MCF 10A (cell line): ENCODE measurements at regions not wholly inside any gene's neighbourhood (a gene's known extent, or its start where the extent isn't known, plus 50 kb on each side); places are given as distances from the start of the nearest gene placed in this dataset.

Experiments
- BruUV-seq: library from RNA; stranded (reverse); fragments of 400-500 nt; replicated peaks from 2 replicates; lab custom pipeline; 2021; lab: Mats Ljungman, UMichigan
- CTCF ChIA-PET: fragments of 300-600 bp; sonication (Branson Sonifier 250); formaldehyde crosslinking; extraction: SDS; loops from one replicate; lab custom pipeline; 2021; ENCODE audit warnings: antibody characterized with exemption, inconsistent platforms; lab: Yijun Ruan, JAX
- POLR2A ChIA-PET: fragments of 300-600, 350-650 bp; sonication (Branson Sonifier 250); formaldehyde crosslinking; extraction: SDS; loops from one replicate; lab custom pipeline; 2020; ENCODE audit warnings: antibody characterized with exemption, inconsistent platforms; lab: Yijun Ruan, JAX
- DNase-seq: peaks from one replicate; pipeline ENCODE4 v3.0.0-alpha.2; 2018; ENCODE audit not compliant: unreplicated experiment
- H3K27ac Mint-ChIP-seq: one replicate; pipeline ENCODE4 v1.8.0; 2022; ENCODE audit warnings: mild to moderate bottlenecking, low read depth, mixed read lengths; ENCODE audit not compliant: unreplicated experiment
- H3K27me3 Mint-ChIP-seq: one replicate; pipeline ENCODE4 v1.8.0; 2022; ENCODE audit warnings: mixed read lengths; ENCODE audit not compliant: insufficient read depth, unreplicated experiment
- H3K36me3 Mint-ChIP-seq: one replicate; pipeline ENCODE4 v1.8.0; 2022; ENCODE audit warnings: mild to moderate bottlenecking, moderate library complexity, mixed read lengths; ENCODE audit not compliant: insufficient read depth, unreplicated experiment
- H3K4me1 Mint-ChIP-seq: one replicate; pipeline ENCODE4 v1.8.0; 2022; ENCODE audit warnings: mixed read lengths; ENCODE audit not compliant: insufficient read depth, unreplicated experiment
- H3K4me3 Mint-ChIP-seq: one replicate; pipeline ENCODE4 v1.8.0; 2022; ENCODE audit warnings: mild to moderate bottlenecking, moderate library complexity, mixed read lengths; ENCODE audit not compliant: unreplicated experiment
- H3K9me3 Mint-ChIP-seq: one replicate; pipeline ENCODE4 v1.8.0; 2022; ENCODE audit warnings: mixed read lengths; ENCODE audit not compliant: unreplicated experiment
- CTCF ChIP-seq: fragments of 200-600 bp; IDR thresholded peaks from one replicate; pipeline ENCODE4 v1.8.0; 2022; ENCODE audit warnings: antibody characterized with exemption, mild to moderate bottlenecking; ENCODE audit not compliant: unreplicated experiment
- intact Hi-C: fragments of 100-400 bp; cut with micrococcal nuclease; formaldehyde crosslinking; loops from 2 replicates; pipeline ENCODE4 v1.14.1; 2022

DNA sequence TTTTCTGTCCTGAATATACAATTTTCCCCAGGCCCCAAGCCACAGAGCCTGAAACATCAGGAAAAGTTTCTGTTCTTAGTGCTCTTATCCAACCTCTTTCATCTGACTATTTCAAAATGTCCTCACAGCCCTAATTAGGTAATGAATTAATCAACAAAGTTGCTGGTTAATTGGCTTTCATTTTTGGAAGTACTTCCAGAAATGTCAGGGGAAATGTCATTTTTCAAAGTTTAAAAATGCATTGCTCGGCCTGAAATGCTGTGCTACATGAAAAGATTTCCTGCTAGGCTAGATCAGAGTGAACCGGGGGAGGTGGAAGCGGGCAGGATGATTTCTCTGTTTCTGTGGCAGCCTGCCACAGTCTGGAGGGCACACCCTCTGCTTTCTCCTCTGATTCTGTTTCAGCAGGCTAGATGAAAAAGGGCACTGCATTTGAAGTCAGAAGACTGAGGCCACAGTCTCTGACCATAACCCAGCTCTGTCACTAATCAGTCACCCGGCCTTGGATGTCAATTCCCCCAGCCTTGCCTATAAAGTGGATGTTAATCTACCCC is 55.9 kb upstream of the BARX1 start:
- no peak overlapping the region for H3K27ac Mint-ChIP-seq
- peak; percentile 27 for DNase-seq
- peaks cover 12% of the 10 kb centered on the region for H3K27me3 Mint-ChIP-seq
- H3K36me3 Mint-ChIP-seq: no peaks in the 10 kb centered on the region
- POLR2A ChIA-PET: no interaction called here
- no TSS peak for BruUV-seq
- TF ChIP-seq CTCF: no peak
- H3K4me3 Mint-ChIP-seq: no peak overlapping the region
- CTCF ChIA-PET: interaction anchor here (0.6 to 6.5 kb wide), 4 partner anchors 55 to 203 kb away, joined by 3 to 243 read pairs (median 18); no protein-coding TSS in a partner anchor
- H3K4me1 Mint-ChIP-seq: peaks cover 7% of the 10 kb centered on the region
- intact Hi-C loops: loop anchor here (5.0 kb wide), 1 partner anchor 161 kb away; no protein-coding TSS in a partner anchor
- H3K9me3 Mint-ChIP-seq: no peaks in the 10 kb centered on the region

DNA sequence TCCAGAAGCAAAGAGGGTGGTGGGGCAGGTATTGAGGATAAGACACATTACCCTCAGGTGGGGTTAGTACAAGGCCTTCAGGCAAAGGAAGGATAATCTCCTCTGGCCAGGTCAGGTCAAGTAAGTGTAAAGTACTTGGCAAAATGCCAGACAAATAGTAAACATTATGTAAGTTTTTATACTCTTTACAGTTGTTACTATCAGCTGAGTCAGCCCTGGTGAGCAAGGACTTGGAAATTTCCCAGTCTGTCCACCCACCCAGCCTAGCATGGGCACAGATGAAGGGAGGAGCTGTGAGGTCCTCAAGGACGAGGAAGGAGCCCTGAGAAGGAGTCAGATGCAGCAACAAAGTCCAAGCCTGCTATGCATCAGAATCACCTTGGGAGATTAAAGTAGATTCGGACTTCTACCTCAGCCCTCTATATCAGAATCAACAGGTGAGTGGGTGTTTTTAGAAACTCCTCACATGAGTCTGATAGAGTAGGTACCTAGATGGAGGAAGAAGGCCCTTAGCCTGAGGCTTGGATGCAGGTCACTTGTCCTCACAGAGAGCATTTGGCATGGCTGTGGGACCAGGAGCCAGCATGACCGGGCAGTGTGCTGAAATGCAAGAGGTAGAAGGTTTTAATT is 50.2 kb upstream of the BARX1 start:
- peaks cover 12% of the 10 kb centered on the region for H3K27me3 Mint-ChIP-seq
- intact Hi-C loops: no loop called here

More for the DNA sequence above, 50.2 kb upstream of the BARX1 start:
- DNase-seq: peak; percentile 66
- no peaks in the 10 kb centered on the region for H3K9me3 Mint-ChIP-seq
- no TSS peak for BruUV-seq
- ChIA-PET POLR2A (no interaction called here), CTCF (interaction anchor here (0.6 to 5.4 kb wide), 5 partner anchors 9 to 208 kb away, joined by 3 to 69 read pairs (median 6); no protein-coding TSS in a partner anchor)
- no peaks in the 10 kb centered on the region for H3K36me3 Mint-ChIP-seq
- H3K27ac Mint-ChIP-seq: no peak overlapping the region
- H3K4me1 Mint-ChIP-seq: peaks cover 6% of the 10 kb centered on the region
- no peak for TF ChIP-seq CTCF
- no peak overlapping the region for H3K4me3 Mint-ChIP-seq
